Endothelial cell of umbilical vein (primary cell): ENCODE measurements at regions not wholly inside any gene's neighbourhood (a gene's known extent, or its start where the extent isn't known, plus 50 kb on each side); places are given as distances from the start of the nearest gene placed in this dataset.

Experiments used
- BruUV-seq: library from RNA; stranded (reverse); fragments of 400-500 nt; replicated peaks from 2 replicates; lab custom pipeline; 2021; lab: Mats Ljungman, UMichigan
- CTCF ChIA-PET: fragments of 300-600, 350-600 bp; sonication (Branson Sonifier 250); formaldehyde crosslinking; loops from one replicate; lab custom pipeline; 2021; ENCODE audit warnings: antibody characterized with exemption, inconsistent platforms; lab: Charles Lee
- POLR2A ChIA-PET: fragments of 300-600, 350-600 bp; sonication (Branson Sonifier 250); formaldehyde crosslinking; loops from one replicate; lab custom pipeline; 2021; ENCODE audit warnings: antibody characterized with exemption, inconsistent platforms; lab: Charles Lee
- DNase-seq: peaks from one replicate; pipeline ENCODE4 v3.0.0-alpha.2; 2011; ENCODE audit warnings: low read depth, low spot score
- FAIRE-seq: peaks from 2 replicates; lab custom pipeline; 2011; peaks lifted over from hg19 to GRCh38; lab: Jason Lieb, UNC
- H2AFZ ChIP-seq: 2 replicates; pipeline ENCODE4 v1.6.0; 2012; ENCODE audit warnings: low read depth, low read length, control low read depth, inconsistent platforms
- H3K27ac ChIP-seq: 2 replicates; pipeline ENCODE4 v1.5.1; 2011; ENCODE audit warnings: low read depth, mild to moderate bottlenecking, control low read depth, low read length, moderate library complexity; ENCODE audit not compliant: insufficient read depth
- H3K27me3 ChIP-seq, 2 experiments: 2 replicates each; pipeline versions ENCODE4 v1.6.0 to v1.6.1; 2011; ENCODE audit warnings: low read length in 2 of 2, mixed read lengths in 1 of 2; ENCODE audit not compliant: control insufficient read depth in 2 of 2, insufficient read depth in 2 of 2
- H3K36me3 ChIP-seq, 2 experiments: 2 replicates in 1 of 2; 3 replicates in 1 of 2; pipeline ENCODE4 v1.5.1; 2011; ENCODE audit warnings: low read length in 2 of 2, mild to moderate bottlenecking in 1 of 2, moderate library complexity in 1 of 2; ENCODE audit not compliant: control insufficient read depth in 2 of 2, insufficient read depth in 2 of 2; ENCODE audit errors: extremely low read depth in 1 of 2
- H3K4me1 ChIP-seq: 3 replicates; pipeline ENCODE4 v1.5.1; 2011; ENCODE audit warnings: mild to moderate bottlenecking, low read length; ENCODE audit not compliant: control insufficient read depth, insufficient read depth; ENCODE audit errors: extremely low read depth
- H3K4me2 ChIP-seq: 2 replicates; pipeline ENCODE4 v1.6.1; 2011; ENCODE audit warnings: low read length, control low read depth, mixed read lengths; ENCODE audit not compliant: insufficient read depth
- H3K4me3 ChIP-seq, 3 experiments: fragments of 200-600 bp in 1 of 3; sonication (generic), shearing (Covaris generic) in 1 of 3; replicated peaks in 1 of 3; 2 replicates each; pipeline ENCODE4 v1.5.1; 2011 to 2016; ENCODE audit warnings: control low read depth in 3 of 3, low read length in 3 of 3, mild to moderate bottlenecking in 2 of 3, inconsistent platforms in 1 of 3, low read depth in 1 of 3, moderate library complexity in 1 of 3; ENCODE audit not compliant: insufficient read depth in 1 of 3
- H3K79me2 ChIP-seq: 2 replicates; pipeline ENCODE4 v1.6.0; 2012; ENCODE audit warnings: low read length, inconsistent platforms; ENCODE audit not compliant: control insufficient read depth, insufficient read depth
- H3K9ac ChIP-seq: replicated peaks from 2 replicates; pipeline ENCODE3; 2011; ENCODE audit warnings: low read length, control low read depth; ENCODE audit not compliant: insufficient read depth; ENCODE audit errors: extremely low read depth
- H3K9me1 ChIP-seq: replicated peaks from 3 replicates; pipeline ENCODE4 v1.6.0; 2011; ENCODE audit warnings: mild to moderate bottlenecking, low read length; ENCODE audit not compliant: control insufficient read depth, insufficient read depth; ENCODE audit errors: extremely low read depth
- H3K9me3 ChIP-seq: replicated peaks from 2 replicates; pipeline ENCODE4 v1.5.1; 2012; ENCODE audit warnings: low read length, inconsistent platforms; ENCODE audit not compliant: control insufficient read depth, insufficient read depth
- H4K20me1 ChIP-seq: replicated peaks from 2 replicates; pipeline ENCODE3; 2011; ENCODE audit warnings: mild to moderate bottlenecking, low read length; ENCODE audit not compliant: control insufficient read depth, insufficient read depth; ENCODE audit errors: extremely low read depth
- CTCF ChIP-seq, 2 donors: IDR thresholded peaks; 1 replicate in 1 of 2; 2 replicates in 1 of 2; pipeline ENCODE4 v1.5.1; 2011; ENCODE audit warnings: low read length in 2 of 2, mild to moderate bottlenecking in 2 of 2, moderate library complexity in 2 of 2, control low read depth in 1 of 2, inconsistent platforms in 1 of 2, low read depth in 1 of 2; ENCODE audit not compliant: insufficient read depth in 1 of 2; ENCODE audit errors: extremely low read depth in 1 of 2
- EZH2 ChIP-seq: IDR thresholded peaks from 2 replicates; pipeline ENCODE4 v1.6.1; 2012; ENCODE audit warnings: borderline replicate concordance, low read depth, mild to moderate bottlenecking, moderate library complexity, low read length, inconsistent platforms; ENCODE audit not compliant: severe bottlenecking
- FOS ChIP-seq: IDR thresholded peaks from 2 replicates; pipeline ENCODE4 v1.6.1; 2011; ENCODE audit warnings: mild to moderate bottlenecking, low read length, moderate library complexity, borderline replicate concordance; ENCODE audit not compliant: insufficient read depth
- GATA2 ChIP-seq: IDR thresholded peaks from 2 replicates; pipeline ENCODE4 v1.7.0; 2011; ENCODE audit warnings: low read depth, mild to moderate bottlenecking, moderate library complexity, mixed read lengths, low read length; ENCODE audit not compliant: insufficient read length, insufficient read depth
- JUN ChIP-seq: IDR thresholded peaks from 2 replicates; pipeline ENCODE4 v1.6.1; 2011; ENCODE audit warnings: borderline replicate concordance, low read depth; ENCODE audit not compliant: insufficient read length, insufficient read depth
- MAX ChIP-seq: IDR thresholded peaks from 2 replicates; pipeline ENCODE4 v1.6.1; 2011; ENCODE audit not compliant: insufficient read depth, insufficient read length
- MYC ChIP-seq: IDR thresholded peaks from one replicate; pipeline ENCODE4 v1.6.1; 2011; ENCODE audit warnings: mild to moderate bottlenecking, low read depth, low read length
- POLR2A ChIP-seq: IDR thresholded peaks from 2 replicates; pipeline ENCODE4 v1.6.1; 2012; ENCODE audit warnings: low read depth, mild to moderate bottlenecking, control low read depth, low read length
- POLR2AphosphoS5 ChIP-seq: IDR thresholded peaks from 2 replicates; pipeline ENCODE4 v1.6.1; 2012; ENCODE audit warnings: low read depth, mild to moderate bottlenecking, control low read depth, low read length, moderate library complexity; ENCODE audit not compliant: insufficient read depth
- dilution Hi-C: fragments of 300-500 bp; cut with MboI; formaldehyde crosslinking; loops from one replicate; pipeline ENCODE4 v1.15.0; 2019; ENCODE audit warnings: low sequenced_read_pairs; ENCODE audit not compliant: extremely low pct_ligation_motif_present
- intact Hi-C: fragments of 100-400 bp; cut with micrococcal nuclease; formaldehyde crosslinking; loops from one replicate; pipeline ENCODE4 v1.10.0; 2022

- H3K27ac ChIP-seq, result no peak overlapping the region
- H3K36me3 ChIP-seq, result no peaks in the 10 kb centered on the region
- BruUV-seq, result no TSS peak
- DNase-seq, result no peak
- dilution Hi-C loops, result no loop called here
- no peaks in the 10 kb centered on the region for H3K9me1 ChIP-seq
- no peak overlapping the region for H3K9ac ChIP-seq
- H3K79me2 ChIP-seq, result no peaks in the 10 kb centered on the region
- no peaks in the 10 kb centered on the region for H3K4me1 ChIP-seq
- intact Hi-C loops, result no loop called here
- no peak overlapping the region for H2AFZ ChIP-seq
- no peaks in the 10 kb centered on the region for H4K20me1 ChIP-seq
- no peaks in the 10 kb centered on the region for H3K27me3 ChIP-seq
- ChIA-PET CTCF (no interaction called here), POLR2A (no interaction called here)
- no peaks in the 10 kb centered on the region for H3K9me3 ChIP-seq
- TF ChIP-seq CTCF (IDR thresholded peaks at IDR 0.05; ENCODE audit: extremely low read depth in 1 of 2, insufficient read depth in 1 of 2, low read depth in 1 of 2, low read length in 2 of 2) (no peak), POLR2A (no peak), EZH2 (no peak), MYC (no peak), JUN (no peak)
- no peak overlapping the region for H3K4me2 ChIP-seq
- no peak for FAIRE-seq
- H3K4me3 ChIP-seq, result no peak overlapping the region
Measured at GRCh38 chr11:70621241-70621640, 222.9 kb downstream of the CTTN start.

GRCh38 chr11:70622091-70622490 lies 223.8 kb downstream of the CTTN start:
- intact Hi-C loops (no loop called here), dilution Hi-C loops (no loop called here)
- no peaks in the 10 kb centered on the region for H3K36me3 ChIP-seq
- no peaks in the 10 kb centered on the region for H3K79me2 ChIP-seq
- no peaks in the 10 kb centered on the region for H3K9me3 ChIP-seq
- FAIRE-seq (no peak), DNase-seq (no peak)
- H3K9ac ChIP-seq, result no peak overlapping the region
- H3K9me1 ChIP-seq, result no peaks in the 10 kb centered on the region
- no peak overlapping the region for H3K4me3 ChIP-seq
- no peaks in the 10 kb centered on the region for H3K27me3 ChIP-seq
- H2AFZ ChIP-seq, result no peak overlapping the region
- no peaks in the 10 kb centered on the region for H3K4me1 ChIP-seq
- H3K27ac ChIP-seq, result no peak overlapping the region
- TF ChIP-seq POLR2AphosphoS5 (no peak), MYC (no peak), JUN (no peak), POLR2A (no peak), FOS (no peak), EZH2 (no peak), CTCF (IDR thresholded peaks at IDR 0.05; ENCODE audit: extremely low read depth in 1 of 2, insufficient read depth in 1 of 2, low read depth in 1 of 2, low read length in 2 of 2) (no peak), GATA2 (no peak), MAX (no peak)
- POLR2A ChIA-PET, result no interaction called here
- no peak overlapping the region for H3K4me2 ChIP-seq
- no TSS peak for BruUV-seq
- no peaks in the 10 kb centered on the region for H4K20me1 ChIP-seq
- CTCF ChIA-PET, result no interaction called here
